ENCODE measurements at regions not wholly inside any gene's neighbourhood (a gene's known extent, or its start where the extent isn't known, plus 50 kb on each side); places are given as distances from the start of the nearest gene placed in this dataset.

GRCh38 chr2:176447616-176448015 is 178.4 kb downstream of the MTX2 start:
- H3K4me1 ChIP-seq (ENCODE audit: control insufficient read depth in 2 of 2, insufficient read depth in 2 of 2, low read length in 1 of 2), result no peaks in the 10 kb centered on the region
- H3K36me3 ChIP-seq (ENCODE audit: control insufficient read depth in 2 of 2, insufficient read depth in 2 of 2, low read length in 1 of 2), result no peaks in the 10 kb centered on the region
- no peaks in the 10 kb centered on the region for H3K9me3 ChIP-seq (ENCODE audit: control insufficient read depth in 2 of 2, insufficient read depth in 1 of 2, low read depth in 1 of 2, low read length in 1 of 2)
- H3K4me3 ChIP-seq (ENCODE audit: low read depth in 1 of 2, low read length in 2 of 2), result no peak overlapping the region
- 95% methylated on average over 1 of the region's 1 CpG for WGBS, 2 donors
- H3K27ac ChIP-seq (ENCODE audit: low read depth in 2 of 2, low read length in 1 of 2), result no peak overlapping the region
- H3K27me3 ChIP-seq (ENCODE audit: control insufficient read depth in 1 of 2, insufficient read depth in 2 of 2, low read length in 2 of 2), result no peaks in the 10 kb centered on the region

GRCh38 chr2:176449852-176450251 is 180.6 kb downstream of the MTX2 start:
- H3K27ac ChIP-seq (ENCODE audit: low read depth in 2 of 2, low read length in 1 of 2), result no peak overlapping the region
- no peaks in the 10 kb centered on the region for H3K36me3 ChIP-seq (ENCODE audit: control insufficient read depth in 2 of 2, insufficient read depth in 2 of 2, low read length in 1 of 2)
- H3K27me3 ChIP-seq (ENCODE audit: control insufficient read depth in 1 of 2, insufficient read depth in 2 of 2, low read length in 2 of 2), result no peaks in the 10 kb centered on the region
- H3K4me1 ChIP-seq (ENCODE audit: control insufficient read depth in 2 of 2, insufficient read depth in 2 of 2, low read length in 1 of 2), result no peaks in the 10 kb centered on the region
- no peaks in the 10 kb centered on the region for H3K9me3 ChIP-seq (ENCODE audit: control insufficient read depth in 2 of 2, insufficient read depth in 1 of 2, low read depth in 1 of 2, low read length in 1 of 2)
- H3K4me3 ChIP-seq (ENCODE audit: low read depth in 1 of 2, low read length in 2 of 2), result no peak overlapping the region
- WGBS, 2 donors, result 78 to 80% methylated on average over 3 of the region's 3 CpGs

GRCh38 chr2:176453784-176454183 is 184.5 kb downstream of the MTX2 start:
- Histone ChIP-seq H3K4me1 (ENCODE audit: control insufficient read depth in 2 of 2, insufficient read depth in 2 of 2, low read length in 1 of 2) (no peaks in the 10 kb centered on the region), H3K4me3 (ENCODE audit: low read depth in 1 of 2, low read length in 2 of 2) (no peak overlapping the region), H3K9me3 (ENCODE audit: control insufficient read depth in 2 of 2, insufficient read depth in 1 of 2, low read depth in 1 of 2, low read length in 1 of 2) (no peaks in the 10 kb centered on the region), H3K36me3 (ENCODE audit: control insufficient read depth in 2 of 2, insufficient read depth in 2 of 2, low read length in 1 of 2) (no peaks in the 10 kb centered on the region), H3K27me3 (ENCODE audit: control insufficient read depth in 1 of 2, insufficient read depth in 2 of 2, low read length in 2 of 2) (no peaks in the 10 kb centered on the region), H3K27ac (ENCODE audit: low read depth in 2 of 2, low read length in 1 of 2) (no peak overlapping the region)
- 74 to 89% methylated on average over 2 of the region's 2 CpGs for WGBS, 2 donors

- H3K4me1 ChIP-seq (ENCODE audit: control insufficient read depth in 2 of 2, insufficient read depth in 2 of 2, low read length in 1 of 2), result no peaks in the 10 kb centered on the region
- no peak overlapping the region for H3K4me3 ChIP-seq (ENCODE audit: low read depth in 1 of 2, low read length in 2 of 2)
- H3K27me3 ChIP-seq (ENCODE audit: control insufficient read depth in 1 of 2, insufficient read depth in 2 of 2, low read length in 2 of 2), result no peaks in the 10 kb centered on the region
- 20 to 24% methylated on average over 11 of the region's 11 CpGs for WGBS, 2 donors
- no peak overlapping the region for H3K27ac ChIP-seq (ENCODE audit: low read depth in 2 of 2, low read length in 1 of 2)
- H3K9me3 ChIP-seq (ENCODE audit: control insufficient read depth in 2 of 2, insufficient read depth in 1 of 2, low read depth in 1 of 2, low read length in 1 of 2), result no peaks in the 10 kb centered on the region
- no peaks in the 10 kb centered on the region for H3K36me3 ChIP-seq (ENCODE audit: control insufficient read depth in 2 of 2, insufficient read depth in 2 of 2, low read length in 1 of 2)
These were observed 185.9 kb downstream of the MTX2 start for GRCh38 chr2:176454893-176455815.

GRCh38 chr2:176455816-176456291 is 186.6 kb downstream of the MTX2 start:
- no peaks in the 10 kb centered on the region for H3K9me3 ChIP-seq (ENCODE audit: control insufficient read depth in 2 of 2, insufficient read depth in 1 of 2, low read depth in 1 of 2, low read length in 1 of 2)
- H3K27ac ChIP-seq (ENCODE audit: low read depth in 2 of 2, low read length in 1 of 2), result no peak overlapping the region
- no peak overlapping the region for H3K4me3 ChIP-seq (ENCODE audit: low read depth in 1 of 2, low read length in 2 of 2)
- no peaks in the 10 kb centered on the region for H3K36me3 ChIP-seq (ENCODE audit: control insufficient read depth in 2 of 2, insufficient read depth in 2 of 2, low read length in 1 of 2)
- 40 to 64% methylated on average over 3 of the region's 3 CpGs for WGBS, 2 donors
- H3K27me3 ChIP-seq (ENCODE audit: control insufficient read depth in 1 of 2, insufficient read depth in 2 of 2, low read length in 2 of 2), result no peaks in the 10 kb centered on the region
- no peaks in the 10 kb centered on the region for H3K4me1 ChIP-seq (ENCODE audit: control insufficient read depth in 2 of 2, insufficient read depth in 2 of 2, low read length in 1 of 2)

GRCh38 chr2:176457481-176457880 is 188.2 kb downstream of the MTX2 start:
- H3K4me1 ChIP-seq (ENCODE audit: control insufficient read depth in 2 of 2, insufficient read depth in 2 of 2, low read length in 1 of 2), result no peaks in the 10 kb centered on the region
- 32 to 51% methylated on average over 1 of the region's 1 CpG for WGBS, 2 donors
- H3K27me3 ChIP-seq (ENCODE audit: control insufficient read depth in 1 of 2, insufficient read depth in 2 of 2, low read length in 2 of 2), result no peaks in the 10 kb centered on the region
- no peak overlapping the region for H3K4me3 ChIP-seq (ENCODE audit: low read depth in 1 of 2, low read length in 2 of 2)
- no peaks in the 10 kb centered on the region for H3K36me3 ChIP-seq (ENCODE audit: control insufficient read depth in 2 of 2, insufficient read depth in 2 of 2, low read length in 1 of 2)
- H3K27ac ChIP-seq (ENCODE audit: low read depth in 2 of 2, low read length in 1 of 2), result no peak overlapping the region
- H3K9me3 ChIP-seq (ENCODE audit: control insufficient read depth in 2 of 2, insufficient read depth in 1 of 2, low read depth in 1 of 2, low read length in 1 of 2), result no peaks in the 10 kb centered on the region

- Histone ChIP-seq H3K4me3 (ENCODE audit: low read depth in 1 of 2, low read length in 2 of 2) (no peak overlapping the region), H3K4me1 (ENCODE audit: control insufficient read depth in 2 of 2, insufficient read depth in 2 of 2, low read length in 1 of 2) (no peaks in the 10 kb centered on the region), H3K27me3 (ENCODE audit: control insufficient read depth in 1 of 2, insufficient read depth in 2 of 2, low read length in 2 of 2) (no peaks in the 10 kb centered on the region), H3K27ac (ENCODE audit: low read depth in 2 of 2, low read length in 1 of 2) (peak overlapping the region; percentile 18 to 67), H3K36me3 (ENCODE audit: control insufficient read depth in 2 of 2, insufficient read depth in 2 of 2, low read length in 1 of 2) (no peaks in the 10 kb centered on the region), H3K9me3 (ENCODE audit: control insufficient read depth in 2 of 2, insufficient read depth in 1 of 2, low read depth in 1 of 2, low read length in 1 of 2) (no peaks in the 10 kb centered on the region)
- 56 to 57% methylated on average over 5 of the region's 5 CpGs for WGBS, 2 donors
These were observed 192.0 kb downstream of the MTX2 start for GRCh38 chr2:176461098-176461808.

GRCh38 chr2:176461809-176462670 is 192.8 kb downstream of the MTX2 start:
- Histone ChIP-seq H3K27ac (ENCODE audit: low read depth in 2 of 2, low read length in 1 of 2) (peak overlapping the region; percentile 9 to 42), H3K36me3 (ENCODE audit: control insufficient read depth in 2 of 2, insufficient read depth in 2 of 2, low read length in 1 of 2) (no peaks in the 10 kb centered on the region), H3K27me3 (ENCODE audit: control insufficient read depth in 1 of 2, insufficient read depth in 2 of 2, low read length in 2 of 2) (no peaks in the 10 kb centered on the region)

GRCh38 chr2:176463546-176463945 is 194.3 kb downstream of the MTX2 start:
- no peaks in the 10 kb centered on the region for H3K36me3 ChIP-seq (ENCODE audit: control insufficient read depth in 2 of 2, insufficient read depth in 2 of 2, low read length in 1 of 2)
- no peaks in the 10 kb centered on the region for H3K9me3 ChIP-seq (ENCODE audit: control insufficient read depth in 2 of 2, insufficient read depth in 1 of 2, low read depth in 1 of 2, low read length in 1 of 2)
- no peak overlapping the region for H3K27ac ChIP-seq (ENCODE audit: low read depth in 2 of 2, low read length in 1 of 2)
- no peaks in the 10 kb centered on the region for H3K27me3 ChIP-seq (ENCODE audit: control insufficient read depth in 1 of 2, insufficient read depth in 2 of 2, low read length in 2 of 2)
- H3K4me3 ChIP-seq (ENCODE audit: low read depth in 1 of 2, low read length in 2 of 2), result no peak overlapping the region
- H3K4me1 ChIP-seq (ENCODE audit: control insufficient read depth in 2 of 2, insufficient read depth in 2 of 2, low read length in 1 of 2), result no peaks in the 10 kb centered on the region
- 88 to 93% methylated on average over 3 of the region's 3 CpGs for WGBS, 2 donors

More at GRCh38 chr2:176461809-176462670, 192.8 kb downstream of the MTX2 start:
- no peaks in the 10 kb centered on the region for H3K9me3 ChIP-seq (ENCODE audit: control insufficient read depth in 2 of 2, insufficient read depth in 1 of 2, low read depth in 1 of 2, low read length in 1 of 2)
- 38 to 40% methylated on average over 5 of the region's 5 CpGs for WGBS, 2 donors
- no peaks in the 10 kb centered on the region for H3K4me1 ChIP-seq (ENCODE audit: control insufficient read depth in 2 of 2, insufficient read depth in 2 of 2, low read length in 1 of 2)
- no peak overlapping the region for H3K4me3 ChIP-seq (ENCODE audit: low read depth in 1 of 2, low read length in 2 of 2)
